WTC11 (cell line): ENCODE measurements at regions not wholly inside any gene's neighbourhood (a gene's known extent, or its start where the extent isn't known, plus 50 kb on each side); places are given as distances from the start of the nearest gene placed in this dataset.
A peak's percentile ranks its signal among the peaks of the same experiment; 100 is the strongest.

ENCODE experiments used
- ATAC-seq: fragments of 200-7000 bp; cut with Tn5 transposase; 2 replicates; pipeline ENCODE4 v1.10.0; 2021; ENCODE audit warnings: mild to moderate bottlenecking, moderate library complexity
- CTCF ChIA-PET: fragments of 300-600 bp; sonication (Branson Sonifier 250); formaldehyde crosslinking; loops from one replicate; lab custom pipeline; 2021; ENCODE audit warnings: antibody characterized with exemption; lab: Charles Lee
- POLR2A ChIA-PET: fragments of 350-600 bp; sonication (Branson Sonifier 250); formaldehyde crosslinking; loops from one replicate; lab custom pipeline; 2021; ENCODE audit warnings: antibody characterized with exemption; lab: Charles Lee
- DNase-seq: peaks from one replicate; pipeline ENCODE4 v3.0.0; 2021; ENCODE audit warnings: low spot score
- H3K27ac Mint-ChIP-seq: 2 replicates; pipeline ENCODE4 v1.8.0; 2021; ENCODE audit warnings: mixed read lengths
- H3K27me3 Mint-ChIP-seq: 2 replicates; pipeline ENCODE4 v1.8.0; 2021; ENCODE audit warnings: low read depth, mild to moderate bottlenecking, moderate library complexity, mixed read lengths
- H3K36me3 Mint-ChIP-seq: 2 replicates; pipeline ENCODE4 v1.8.0; 2021; ENCODE audit warnings: mixed read lengths
- H3K4me1 Mint-ChIP-seq: 2 replicates; pipeline ENCODE4 v1.8.0; 2022; ENCODE audit warnings: mixed read lengths
- H3K4me3 Mint-ChIP-seq: 2 replicates; pipeline ENCODE4 v1.8.0; 2021; ENCODE audit warnings: mild to moderate bottlenecking, moderate library complexity, mixed read lengths
- H3K9me3 Mint-ChIP-seq: 2 replicates; pipeline ENCODE4 v1.8.0; 2021; ENCODE audit warnings: mixed read lengths
- GRHL2 ChIP-seq: fragments of 250-450 bp; sonication (Bioruptor Pico); IDR thresholded peaks from 2 replicates; pipeline ENCODE4 v1.8.0; 2022; ENCODE audit warnings: mild to moderate bottlenecking, moderate library complexity; ENCODE audit not compliant: insufficient replicate concordance, severe bottlenecking
- GTF2I ChIP-seq: fragments of 250-450 bp; sonication (Bioruptor Pico); conservative IDR thresholded peaks from 2 replicates; pipeline ENCODE4 v1.4.0; 2021; ENCODE audit warnings: mild to moderate bottlenecking
- JAZF1 ChIP-seq: fragments of 250-450 bp; sonication (Bioruptor Pico); IDR thresholded peaks from 2 replicates; pipeline ENCODE4 v1.9.0; 2021; ENCODE audit warnings: moderate library complexity, mild to moderate bottlenecking, inconsistent platforms
- JUN ChIP-seq: sonication (generic); formaldehyde crosslinking; IDR thresholded peaks from 2 replicates; pipeline ENCODE4 v1.8.0; 2023; ENCODE audit warnings: mild to moderate bottlenecking, missing genetic modification reagents
- PRDM15 ChIP-seq: sonication (generic); formaldehyde crosslinking; IDR thresholded peaks from 2 replicates; pipeline ENCODE4 v1.8.0; 2022; ENCODE audit warnings: missing genetic modification reagents
- PREB ChIP-seq: sonication (generic); formaldehyde crosslinking; IDR thresholded peaks from 2 replicates; pipeline ENCODE4 v1.8.1; 2022; ENCODE audit warnings: mild to moderate bottlenecking, missing genetic modification reagents, moderate library complexity, borderline replicate concordance
- SMAD4 ChIP-seq: sonication (generic); formaldehyde crosslinking; IDR thresholded peaks from 2 replicates; pipeline ENCODE4 v1.8.0; 2022; ENCODE audit warnings: mild to moderate bottlenecking, missing genetic modification reagents
- SOX15 ChIP-seq: fragments of 250-450 bp; sonication (Bioruptor Pico); IDR thresholded peaks from 2 replicates; pipeline ENCODE4 v1.9.0; 2021; ENCODE audit warnings: mild to moderate bottlenecking
- ZBTB21 ChIP-seq: sonication (generic); formaldehyde crosslinking; IDR thresholded peaks from 2 replicates; pipeline ENCODE4 v1.8.1; 2023; ENCODE audit warnings: mild to moderate bottlenecking, missing genetic modification reagents, borderline replicate concordance
- ZBTB43 ChIP-seq: sonication (generic); formaldehyde crosslinking; IDR thresholded peaks from 2 replicates; pipeline ENCODE4 v1.8.1; 2023; ENCODE audit warnings: mild to moderate bottlenecking, missing genetic modification reagents
- ZNF423 ChIP-seq: fragments of 250-450 bp; sonication (Bioruptor Pico); IDR thresholded peaks from 2 replicates; pipeline ENCODE4 v2.1.2; 2022; ENCODE audit warnings: mild to moderate bottlenecking, moderate library complexity
- ZNF532 ChIP-seq: fragments of 250-450 bp; sonication (Bioruptor Pico); IDR thresholded peaks from 2 replicates; pipeline ENCODE4 v1.9.0; 2021; ENCODE audit warnings: mild to moderate bottlenecking, borderline replicate concordance

GRCh38 chr15:70505936-70506912 lies 257.1 kb downstream of the UACA start:
- DNase-seq (peak; percentile 21), ATAC-seq (peak; percentile 88)
- TF ChIP-seq ZNF423 (CRISPR knock-in tag) (0 out of 2 replicates have a peak, but pooled peaks have one; percentile 42), GTF2I (no peak)
- ChIA-PET POLR2A (no interaction called here), CTCF (interaction anchor here (1.3 to 2.2 kb wide), 6 partner anchors 11 to 1043 kb away, joined by 3 to 10 read pairs (median 4); no protein-coding TSS in a partner anchor)
- Mint-ChIP-seq H3K4me3 (no peak overlapping the region), H3K4me1 (peaks cover 41% of the 10 kb centered on the region), H3K27me3 (no peaks in the 10 kb centered on the region), H3K9me3 (peaks cover 25% of the 10 kb centered on the region), H3K36me3 (peaks cover 14% of the 10 kb centered on the region), H3K27ac (no peak overlapping the region)

GRCh38 chr15:70505411-70505919 lies 257.9 kb downstream of the UACA start:
- no peak overlapping the region for H3K4me3 Mint-ChIP-seq
- ChIA-PET CTCF (interaction anchor here (0.8 to 2.2 kb wide), 9 partner anchors 11 to 1043 kb away, joined by 3 to 10 read pairs (median 4); no protein-coding TSS in a partner anchor), POLR2A (no interaction called here)
- ATAC-seq (no peak; the same call in none of the 2 replicates), DNase-seq (no peak)
- peaks cover 11% of the 10 kb centered on the region for H3K36me3 Mint-ChIP-seq
- H3K4me1 Mint-ChIP-seq, result peaks cover 41% of the 10 kb centered on the region
- no peak overlapping the region for H3K27ac Mint-ChIP-seq
- no peaks in the 10 kb centered on the region for H3K27me3 Mint-ChIP-seq
- H3K9me3 Mint-ChIP-seq, result peaks cover 17% of the 10 kb centered on the region
- no peak for TF ChIP-seq GRHL2 (CRISPR knock-in tag)
- TF ChIP-seq SOX15, result no peak
- no peak for TF ChIP-seq SMAD4 (CRISPR knock-in tag)
- no peak for TF ChIP-seq ZBTB21
- TF ChIP-seq JAZF1, result no peak
- no peak for TF ChIP-seq PRDM15 (CRISPR knock-in tag)
- no peak for TF ChIP-seq ZBTB43 (CRISPR knock-in tag)
- no peak for TF ChIP-seq ZNF532 (CRISPR knock-in tag)
- TF ChIP-seq JUN (CRISPR knock-in tag), result no peak
- TF ChIP-seq PREB (CRISPR knock-in tag), result no peak
